Fibroblast of gingiva (primary cell): ENCODE measurements at regions not wholly inside any gene's neighbourhood (a gene's known extent, or its start where the extent isn't known, plus 50 kb on each side); places are given as distances from the start of the nearest gene placed in this dataset.
"Not testable (repeated sequence)": the region's sequence is repeated elsewhere in the genome, so short reads cannot be mapped to it uniquely, and the experiment has no call there.

Experiments
- DNase-seq: peaks from one replicate; pipeline ENCODE4 v3.0.0-alpha.2; 2011; ENCODE audit warnings: low read depth

- peak; percentile 94 for DNase-seq
These were observed 411.1 kb downstream of the ACTL7B start for GRCh38 chr9:108444400-108445358.

DNA sequence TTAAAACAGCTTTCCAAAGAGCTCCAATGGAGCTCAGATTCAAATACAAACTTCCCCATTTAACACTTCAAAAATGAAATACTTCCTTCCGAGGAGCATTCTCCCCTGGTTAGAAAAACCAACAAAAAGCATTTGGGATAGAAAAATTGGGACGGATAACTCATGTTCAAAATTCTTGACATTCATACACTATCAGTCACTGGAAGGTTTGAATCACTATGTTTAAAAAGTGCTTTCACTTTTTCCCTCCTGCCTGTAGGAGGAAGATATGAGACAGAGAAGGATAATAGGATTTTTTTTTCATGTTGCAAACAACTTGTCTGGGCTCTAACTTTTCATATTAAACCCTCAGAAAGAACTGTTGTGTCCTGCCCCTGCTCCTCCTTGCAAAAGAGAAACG is 412.0 kb downstream of the ACTL7B start:
- peak; percentile 50 for DNase-seq

GRCh38 chr9:108443019-108443633 is 412.7 kb downstream of the ACTL7B start:
- peak; percentile 74 for DNase-seq

DNA sequence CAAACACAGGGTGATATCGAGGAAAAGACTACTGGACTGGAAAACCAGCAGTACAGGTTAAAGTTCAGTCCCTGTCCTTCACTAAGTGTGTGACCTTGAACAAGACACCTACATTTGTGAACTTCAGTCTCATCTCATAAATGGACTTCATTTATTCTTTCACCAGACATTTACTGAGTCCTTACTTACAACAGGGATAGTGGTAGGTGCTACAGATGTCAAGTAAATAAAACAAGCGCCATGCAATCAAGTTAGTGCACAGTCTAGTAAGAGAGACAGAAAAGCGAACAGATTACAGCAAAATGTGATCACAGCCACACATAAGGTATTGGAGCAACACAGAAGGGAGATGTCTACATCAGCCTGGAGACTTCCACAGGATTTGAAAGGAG is 413.2 kb downstream of the ACTL7B start:
- DNase-seq: no peak

GRCh38 chr9:108441726-108442125 is 414.1 kb downstream of the ACTL7B start:
- no peak for DNase-seq

DNA sequence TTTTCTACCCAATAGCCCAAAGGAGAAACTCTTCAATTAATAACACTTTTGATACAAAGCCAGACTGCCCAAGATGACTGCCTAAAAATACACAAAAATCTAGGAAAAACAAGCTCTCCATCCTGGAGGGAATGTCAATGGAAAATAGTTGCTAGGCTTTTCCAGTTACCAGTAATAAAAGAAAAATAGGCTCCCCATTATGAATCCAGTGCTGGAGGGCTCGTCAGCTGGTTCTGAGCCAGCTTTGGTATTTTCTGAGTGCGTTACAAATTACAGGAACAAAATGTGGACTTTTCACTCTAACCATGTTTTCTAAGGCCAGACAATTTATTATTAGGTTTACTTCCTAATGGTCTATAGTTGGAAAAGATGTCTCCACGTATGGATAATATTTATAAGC is 414.5 kb downstream of the ACTL7B start:
- DNase-seq: no peak

GRCh38 chr9:108439947-108440346 is 415.8 kb downstream of the ACTL7B start:
- DNase-seq: peak; percentile 48

- no peak for DNase-seq
These were observed 418.1 kb downstream of the ACTL7B start for GRCh38 chr9:108437656-108438055.

DNA sequence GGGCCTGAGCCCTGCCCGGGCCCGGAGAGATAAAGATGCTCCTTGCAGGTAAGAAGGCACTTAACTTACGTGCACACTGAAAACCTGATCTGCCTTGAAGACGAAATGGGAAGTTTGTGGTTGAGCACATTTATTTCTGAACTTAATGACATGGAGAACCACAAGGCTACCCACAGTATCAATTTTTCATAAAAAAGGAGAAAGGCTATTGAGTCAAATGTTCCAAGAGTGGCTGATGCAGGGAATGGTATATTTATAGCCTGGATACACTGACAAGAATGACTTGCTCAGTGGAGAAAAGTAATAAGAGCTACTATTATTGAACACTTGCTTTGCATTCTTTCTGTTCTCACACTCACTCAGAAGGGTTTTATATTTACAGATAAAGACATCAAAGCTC is 419.3 kb downstream of the ACTL7B start:
- no peak for DNase-seq

DNA sequence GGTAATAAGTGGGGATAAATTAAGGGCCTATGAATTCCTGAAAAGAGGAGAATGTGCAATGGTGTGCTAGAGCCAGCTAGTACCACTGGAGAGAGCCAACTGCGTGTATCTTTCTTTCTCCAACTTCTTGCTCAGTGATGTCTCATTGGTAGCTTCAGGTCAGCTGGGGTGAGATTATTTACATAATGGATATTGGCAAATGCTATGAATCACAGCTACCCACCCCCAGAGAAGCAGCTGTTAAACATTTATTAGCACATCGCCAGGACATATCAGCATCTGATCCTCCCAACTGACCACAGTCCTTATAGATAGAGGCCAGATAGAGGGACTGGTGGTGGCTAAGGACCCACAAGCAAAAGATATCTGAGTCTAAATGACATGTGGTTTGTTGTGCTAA is 421.3 kb downstream of the ACTL7B start:
- peak; percentile 63 for DNase-seq

DNA sequence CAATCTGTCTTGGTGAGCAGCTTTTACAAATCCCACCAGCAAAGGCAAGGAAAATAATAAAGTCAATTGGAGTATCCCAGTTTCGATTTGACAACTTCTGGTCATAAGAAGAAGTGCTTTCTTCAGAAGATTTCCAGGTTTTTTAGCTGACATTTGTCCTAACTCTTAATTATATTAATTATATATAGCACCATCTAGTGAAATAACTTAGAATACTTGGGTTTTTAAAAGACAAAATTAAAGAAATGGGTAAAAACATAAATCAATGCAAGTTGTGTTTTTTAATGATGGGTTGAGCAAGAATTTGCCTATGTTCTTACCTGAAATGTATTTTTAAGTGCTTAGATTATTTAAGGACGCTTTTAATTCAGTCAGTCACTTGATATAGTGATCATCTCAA is 421.8 kb downstream of the ACTL7B start:
- DNase-seq: no peak

- DNase-seq: no peak
These were observed 425.1 kb downstream of the ACTL7B start for GRCh38 chr9:108430655-108431054.

GRCh38 chr9:108427751-108428150 is 428.0 kb downstream of the ACTL7B start:
- DNase-seq: no peak

GRCh38 chr9:108426421-108426940 is 429.3 kb downstream of the ACTL7B start:
- DNase-seq: not testable (repeated sequence)

GRCh38 chr9:108423433-108423832 is 432.4 kb downstream of the ACTL7B start:
- no peak for DNase-seq

- DNase-seq: no peak
These were observed 436.4 kb downstream of the ACTL7B start for GRCh38 chr9:108419379-108419778.

DNA sequence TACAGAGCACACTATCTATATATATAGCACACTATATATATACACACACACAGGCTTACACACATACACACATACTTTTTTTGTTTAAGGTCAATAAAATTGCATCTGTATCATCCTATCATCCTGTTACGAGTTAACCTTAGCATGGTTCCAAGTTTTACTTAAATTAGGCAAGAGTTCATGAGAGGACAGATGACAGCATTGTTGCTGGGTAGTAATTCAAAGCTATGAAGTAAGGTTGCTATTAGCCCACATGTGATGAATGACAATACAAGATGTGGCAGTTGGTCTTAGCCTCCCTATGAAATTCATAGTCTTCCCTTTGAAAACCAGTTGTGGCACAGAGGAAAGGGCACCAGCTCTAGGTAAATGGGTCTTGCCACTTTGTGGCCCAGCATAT is 438.1 kb downstream of the ACTL7B start:
- DNase-seq: peak; percentile 67

DNA sequence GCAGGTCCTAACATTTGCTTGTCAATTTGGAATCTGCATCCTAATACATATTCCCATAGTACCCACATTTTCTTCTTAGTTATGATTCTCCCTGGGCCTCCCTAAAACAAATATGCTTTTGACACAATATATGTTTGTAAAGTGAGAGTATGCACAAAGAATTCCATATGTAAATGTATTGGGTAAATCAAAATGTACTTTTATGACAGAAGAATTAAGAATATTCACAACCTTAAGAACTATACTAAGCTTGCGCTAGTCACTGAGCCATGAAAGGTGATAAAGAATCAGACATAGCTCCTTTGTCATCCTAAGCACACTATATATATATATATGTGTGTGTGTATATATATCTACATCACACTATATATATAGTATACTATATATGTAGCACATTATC is 438.5 kb downstream of the ACTL7B start:
- no peak for DNase-seq

DNA sequence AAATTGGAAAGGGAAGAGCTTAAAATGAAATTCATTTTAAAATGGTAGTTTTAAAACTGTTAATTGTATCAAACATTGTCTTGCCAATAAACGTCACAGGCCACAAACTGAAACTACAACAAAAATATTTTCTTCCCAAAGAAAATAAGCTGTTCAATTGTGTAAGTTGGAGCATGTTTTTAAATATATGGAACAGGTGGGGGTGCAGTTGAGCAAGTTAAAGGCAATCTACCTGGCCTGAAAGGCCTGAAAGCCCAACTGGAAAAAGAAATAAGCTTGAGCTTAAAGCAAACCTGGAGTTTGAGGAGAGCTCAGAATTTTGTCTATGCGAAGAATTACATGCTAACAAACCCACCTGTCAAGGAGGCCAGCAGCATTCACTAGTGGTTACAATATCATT is 439.5 kb downstream of the ACTL7B start:
- no peak for DNase-seq

DNA sequence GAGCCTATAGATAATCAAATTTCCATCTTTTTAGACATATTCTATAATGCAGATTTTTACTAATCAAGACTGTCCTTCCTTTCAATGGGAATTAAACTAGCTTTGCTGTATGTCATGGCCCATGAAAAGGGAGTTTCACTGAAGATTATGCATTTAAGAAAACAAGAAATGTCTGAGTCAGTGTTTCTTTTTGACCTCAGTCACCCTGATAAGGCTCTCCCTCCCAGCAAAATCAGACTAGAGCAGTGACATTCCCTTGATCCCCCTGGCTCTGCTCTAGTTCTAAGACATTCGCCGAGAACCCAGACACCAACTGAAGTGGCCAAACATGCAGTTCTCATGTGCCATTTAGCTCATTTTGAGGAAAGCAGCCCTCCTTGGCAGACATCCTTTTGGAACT is 442.0 kb downstream of the ACTL7B start:
- DNase-seq: no peak

GRCh38 chr9:108412755-108413154 is 443.0 kb downstream of the ACTL7B start:
- no peak for DNase-seq

- DNase-seq: no peak
These were observed 444.2 kb downstream of the ACTL7B start for GRCh38 chr9:108411632-108412031.

- no peak for DNase-seq
These were observed 445.6 kb downstream of the ACTL7B start for GRCh38 chr9:108410161-108410560.
